HEK293 (cell line): ENCODE measurements at regions not wholly inside any gene's neighbourhood (a gene's known extent, or its start where the extent isn't known, plus 50 kb on each side); places are given as distances from the start of the nearest gene placed in this dataset.

Source experiments
- CTCF ChIA-PET: fragments of 350-600 bp; formaldehyde crosslinking; extraction: SDS; loops from one replicate; lab custom pipeline; 2021; ENCODE audit warnings: antibody characterized with exemption; lab: Yijun Ruan, JAX
- POLR2A ChIA-PET: fragments of 300-600 bp; formaldehyde crosslinking; extraction: SDS; loops from one replicate; lab custom pipeline; 2020; ENCODE audit warnings: antibody characterized with exemption, inconsistent platforms; lab: Yijun Ruan, JAX
- H3K27ac ChIP-seq: fragments of 200-500 bp; sonication (Bioruptor generic); 2 replicates; pipeline ENCODE4 v1.5.1; 2014; ENCODE audit warnings: low read depth, low read length, control low read depth, inconsistent platforms; ENCODE audit errors: extremely low read depth
- H3K36me3 ChIP-seq, 2 experiments: fragments of 200-500 bp in 1 of 2; sonication (Bioruptor generic) in 1 of 2; 1 replicate in 1 of 2; 2 replicates in 1 of 2; pipeline ENCODE4 v1.5.1; 2014 to 2017; ENCODE audit warnings: inconsistent platforms in 2 of 2, low read length in 2 of 2; ENCODE audit not compliant: control insufficient read depth in 2 of 2, insufficient read depth in 1 of 2
- H3K4me1 ChIP-seq: fragments of 200-500 bp; sonication (Bioruptor generic); 2 replicates; pipeline ENCODE4 v1.5.1; 2014; ENCODE audit warnings: mild to moderate bottlenecking, low read length, inconsistent platforms; ENCODE audit not compliant: control insufficient read depth, insufficient read depth
- H3K4me3 ChIP-seq: 2 replicates; pipeline ENCODE4 v1.5.1; 2011; ENCODE audit warnings: low read depth, mild to moderate bottlenecking, control low read depth, low read length, moderate library complexity
- H3K9me3 ChIP-seq: fragments of 200-500 bp; sonication (Bioruptor generic); 2 replicates; pipeline ENCODE4 v1.5.1; 2014; ENCODE audit warnings: low read depth, low read length, inconsistent platforms; ENCODE audit not compliant: control insufficient read depth, insufficient read depth
- AEBP2 ChIP-seq: fragments of 450-650 bp; formaldehyde crosslinking; IDR thresholded peaks from 2 replicates; pipeline ENCODE4 v1.5.1; 2016; ENCODE audit warnings: missing biosample characterization, missing genetic modification characterization, borderline replicate concordance
- KLF1 ChIP-seq: fragments of 450-650 bp; formaldehyde crosslinking; IDR thresholded peaks from 2 replicates; pipeline ENCODE4 v1.5.1; 2016; ENCODE audit warnings: missing biosample characterization, missing genetic modification characterization
- OSR2 ChIP-seq: fragments of 450-650 bp; formaldehyde crosslinking; IDR thresholded peaks from 2 replicates; pipeline ENCODE4 v1.5.1; 2016; ENCODE audit warnings: missing biosample characterization, missing genetic modification characterization
- PATZ1 ChIP-seq: fragments of 450-650 bp; formaldehyde crosslinking; IDR thresholded peaks from 2 replicates; pipeline ENCODE4 v1.5.1; 2016; ENCODE audit warnings: missing biosample characterization, missing genetic modification characterization
- TSHZ1 ChIP-seq: fragments of 450-650 bp; formaldehyde crosslinking; IDR thresholded peaks from 2 replicates; pipeline ENCODE4 v1.5.1; 2016; ENCODE audit warnings: missing biosample characterization, missing genetic modification characterization, borderline replicate concordance
- ZBTB1 ChIP-seq: fragments of 450-650 bp; formaldehyde crosslinking; IDR thresholded peaks from 2 replicates; pipeline ENCODE4 v1.5.1; 2016; ENCODE audit warnings: missing biosample characterization, missing genetic modification characterization
- ZBTB11 ChIP-seq: fragments of 450-650 bp; formaldehyde crosslinking; conservative IDR thresholded peaks from 2 replicates; pipeline ENCODE4 v1.5.1; 2016; ENCODE audit warnings: low read depth, missing biosample characterization, missing genetic modification characterization
- ZBTB21 ChIP-seq: fragments of 450-650 bp; formaldehyde crosslinking; IDR thresholded peaks from 2 replicates; pipeline ENCODE4 v1.5.1; 2017; ENCODE audit warnings: missing biosample characterization, missing genetic modification characterization
- ZNF248 ChIP-seq: fragments of 450-650 bp; formaldehyde crosslinking; IDR thresholded peaks from 2 replicates; pipeline ENCODE4 v1.5.1; 2017; ENCODE audit warnings: missing biosample characterization, missing genetic modification characterization
- ZNF416 ChIP-seq: fragments of 450-650 bp; formaldehyde crosslinking; IDR thresholded peaks from 2 replicates; pipeline ENCODE4 v1.5.1; 2016; ENCODE audit warnings: missing biosample characterization, missing genetic modification characterization
- ZNF529 ChIP-seq: fragments of 450-650 bp; formaldehyde crosslinking; IDR thresholded peaks from 2 replicates; pipeline ENCODE4 v1.5.1; 2017; ENCODE audit warnings: missing genetic modification characterization, missing biosample characterization; ENCODE audit not compliant: insufficient replicate concordance
- ZNF530 ChIP-seq: fragments of 450-650 bp; formaldehyde crosslinking; IDR thresholded peaks from 2 replicates; pipeline ENCODE4 v1.5.1; 2016; ENCODE audit warnings: low read depth, missing biosample characterization, missing genetic modification characterization
- ZNF544 ChIP-seq: fragments of 450-650 bp; formaldehyde crosslinking; IDR thresholded peaks from 2 replicates; pipeline ENCODE4 v1.5.0; 2017; ENCODE audit warnings: missing biosample characterization, missing genetic modification characterization
- ZNF571 ChIP-seq: fragments of 450-650 bp; formaldehyde crosslinking; IDR thresholded peaks from 2 replicates; pipeline ENCODE4 v1.5.0; 2017; ENCODE audit warnings: missing biosample characterization, missing genetic modification characterization
- ZNF639 ChIP-seq: fragments of 450-650 bp; formaldehyde crosslinking; IDR thresholded peaks from 2 replicates; pipeline ENCODE4 v1.5.1; 2016; ENCODE audit warnings: missing biosample characterization, missing genetic modification characterization
- ZNF677 ChIP-seq: fragments of 450-650 bp; IDR thresholded peaks from 2 replicates; pipeline ENCODE4 v1.5.0; 2018; ENCODE audit warnings: missing biosample characterization, mild to moderate bottlenecking, missing genetic modification characterization, moderate library complexity
- ZSCAN18 ChIP-seq: fragments of 450-650 bp; formaldehyde crosslinking; IDR thresholded peaks from 2 replicates; pipeline ENCODE4 v1.5.1; 2016; ENCODE audit warnings: missing biosample characterization, missing genetic modification characterization
- TF ChIP-seq, protein P1 (sequence below): fragments of 450-650 bp; formaldehyde crosslinking; IDR thresholded peaks from 2 replicates; pipeline ENCODE4 v1.5.1; 2016; ENCODE audit warnings: missing biosample characterization, missing genetic modification characterization

- Histone ChIP-seq H3K4me3 (no peak overlapping the region), H3K4me1 (no peaks in the 10 kb centered on the region), H3K27ac (no peak overlapping the region), H3K36me3 (no peaks in the 10 kb centered on the region), H3K9me3 (no peaks in the 10 kb centered on the region)
- POLR2A ChIA-PET = no interaction called here
- TF ChIP-seq KLF1 (tag by site-specific recombination) = no peak
- TF ChIP-seq ZBTB11 (tag by site-specific recombination) = no peak
- TF ChIP-seq ZNF248 (tag by site-specific recombination) = no peak
- no peak for TF ChIP-seq ZNF530 (tag by site-specific recombination)
- no peak for TF ChIP-seq ZBTB21 (tag by site-specific recombination)
- CTCF ChIA-PET = no interaction called here
These were observed 250.6 kb upstream of the PPP2R2D start for GRCh38 chr10:131650169-131650705.

DNA sequence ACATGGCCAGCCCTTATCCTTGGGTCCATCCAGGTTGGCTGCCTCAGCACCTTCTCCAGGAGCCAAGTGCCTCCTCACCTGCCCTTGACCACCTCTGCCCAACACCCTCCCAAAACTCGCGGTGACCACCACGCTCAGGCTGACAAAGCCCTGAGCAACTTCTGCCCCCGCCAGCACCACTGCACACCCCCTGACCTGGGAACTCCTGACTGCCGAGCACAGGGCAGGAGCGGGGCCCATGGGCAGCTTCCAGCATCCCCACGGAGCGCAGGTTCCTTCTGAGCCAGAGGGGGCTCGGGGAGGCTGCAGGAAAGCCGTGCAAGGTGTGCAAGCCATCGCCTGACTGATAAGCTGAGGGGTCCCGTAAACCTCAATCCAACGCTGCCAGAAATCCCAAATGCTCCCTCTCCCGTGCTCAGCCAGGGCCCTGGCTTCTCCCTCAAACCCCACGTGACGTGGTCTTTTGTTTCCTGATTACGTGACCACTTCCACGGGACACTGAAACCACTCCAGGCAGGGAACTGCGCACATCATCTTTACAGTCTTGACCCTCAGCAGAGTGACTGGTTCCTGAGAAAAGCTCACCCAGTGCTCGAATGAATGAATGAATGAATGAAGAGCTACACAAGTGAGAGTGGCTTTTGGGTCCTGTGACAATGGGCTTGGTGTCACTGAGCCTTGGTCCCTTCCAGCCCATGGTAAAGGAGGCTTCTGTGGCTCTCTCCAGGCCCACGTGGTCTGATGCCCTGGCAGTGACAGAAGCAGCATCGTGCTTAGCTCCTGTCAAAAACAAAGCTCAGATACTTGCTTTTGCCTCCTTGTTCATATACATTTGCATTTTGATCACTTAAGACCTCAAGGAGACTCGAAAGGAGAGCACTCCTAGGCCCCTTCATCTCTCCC, 249.8 kb upstream of the PPP2R2D start:
- Histone ChIP-seq H3K9me3 (no peaks in the 10 kb centered on the region), H3K36me3 (no peaks in the 10 kb centered on the region), H3K27ac (no peak overlapping the region), H3K4me1 (no peaks in the 10 kb centered on the region), H3K4me3 (no peak overlapping the region)
- ChIA-PET POLR2A (no interaction called here), CTCF (no interaction called here)
- TF ChIP-seq ZNF248 (tag by site-specific recombination) (no peak), ZBTB1 (no peak), ZNF529 (tag by site-specific recombination) (no peak), ZNF571 (tag by site-specific recombination) (no peak), ZNF677 (no peak), ZNF544 (no peak), TSHZ1 (tag by site-specific recombination) (no peak), PATZ1 (no peak), ZSCAN18 (tag by site-specific recombination) (no peak), OSR2 (tag by site-specific recombination) (no peak), AEBP2 (no peak), ZNF416 (tag by site-specific recombination) (no peak), ZNF639 (tag by site-specific recombination) (no peak)
- TF ChIP-seq, protein P1, sequence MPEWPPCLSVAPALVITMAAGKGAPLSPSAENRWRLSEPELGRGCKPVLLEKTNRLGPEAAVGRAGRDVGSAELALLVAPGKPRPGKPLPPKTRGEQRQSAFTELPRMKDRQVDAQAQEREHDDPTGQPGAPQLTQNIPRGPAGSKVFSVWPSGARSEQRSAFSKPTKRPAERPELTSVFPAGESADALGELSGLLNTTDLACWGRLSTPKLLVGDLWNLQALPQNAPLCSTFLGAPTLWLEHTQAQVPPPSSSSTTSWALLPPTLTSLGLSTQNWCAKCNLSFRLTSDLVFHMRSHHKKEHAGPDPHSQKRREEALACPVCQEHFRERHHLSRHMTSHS = no peak
